Loucy (cell line): ENCODE measurements at regions not wholly inside any gene's neighbourhood (a gene's known extent, or its start where the extent isn't known, plus 50 kb on each side); places are given as distances from the start of the nearest gene placed in this dataset.

ENCODE experiments used
- H2AFZ ChIP-seq: fragments of 200-600 bp; sonication (generic); 2 replicates; pipeline ENCODE4 v1.6.0; 2016; ENCODE audit warnings: antibody characterized with exemption, mild to moderate bottlenecking, low read length, moderate library complexity
- H3F3A ChIP-seq: fragments of 200-600 bp; 2 replicates; pipeline ENCODE4 v1.6.0; 2016; ENCODE audit warnings: antibody characterized with exemption, low read depth, mild to moderate bottlenecking
- H3K27me3 ChIP-seq: fragments of 200-600 bp; sonication (generic); 2 replicates; pipeline ENCODE4 v1.6.1; 2014; ENCODE audit warnings: low read length, mild to moderate bottlenecking; ENCODE audit not compliant: insufficient read depth, poor library complexity, severe bottlenecking
- H3K36me3 ChIP-seq: fragments of 200-600 bp; sonication (generic); 2 replicates; pipeline ENCODE4 v1.6.1; 2016; ENCODE audit warnings: low read length; ENCODE audit not compliant: insufficient read depth
- H3K4me1 ChIP-seq: fragments of 200-600 bp; sonication (generic); 2 replicates; pipeline ENCODE4 v1.5.1; 2014; ENCODE audit warnings: low read length, mild to moderate bottlenecking; ENCODE audit not compliant: insufficient read depth, poor library complexity, severe bottlenecking
- H3K4me2 ChIP-seq: fragments of 200-600 bp; sonication (generic); 2 replicates; pipeline ENCODE4 v1.6.0; 2014; ENCODE audit warnings: antibody characterized with exemption, low read length, low read depth, mild to moderate bottlenecking; ENCODE audit not compliant: poor library complexity, severe bottlenecking
- H3K4me3 ChIP-seq: fragments of 200-600 bp; sonication (generic); 2 replicates; pipeline ENCODE4 v1.5.1; 2014; ENCODE audit warnings: low read length, mild to moderate bottlenecking, mixed read lengths; ENCODE audit not compliant: poor library complexity, severe bottlenecking
- H3K79me2 ChIP-seq: fragments of 200-600 bp; sonication (generic); 2 replicates; pipeline ENCODE4 v1.6.1; 2014; ENCODE audit warnings: low read length; ENCODE audit not compliant: insufficient read depth
- H3K9ac ChIP-seq: fragments of 200-600 bp; sonication (generic); 2 replicates; pipeline ENCODE4 v1.6.0; 2014; ENCODE audit warnings: mild to moderate bottlenecking, low read depth, low read length, moderate library complexity; ENCODE audit not compliant: poor library complexity, severe bottlenecking
- H3K9me2 ChIP-seq: fragments of 200-600 bp; sonication (generic); replicated peaks from 2 replicates; pipeline ENCODE4 v1.6.1; 2016; ENCODE audit warnings: low read depth, low read length, mixed read lengths
- H3K9me3 ChIP-seq: fragments of 200-600 bp; sonication (generic); 2 replicates; pipeline ENCODE4 v1.6.1; 2014; ENCODE audit warnings: mild to moderate bottlenecking, antibody characterized with exemption, low read length, low read depth; ENCODE audit not compliant: insufficient read depth
- H4K20me1 ChIP-seq: fragments of 200-600 bp; sonication (generic); 2 replicates; pipeline ENCODE4 v1.6.0; 2014; ENCODE audit warnings: antibody characterized with exemption, low read length, mild to moderate bottlenecking; ENCODE audit not compliant: insufficient read depth, poor library complexity, severe bottlenecking
- EZH2phosphoT487 ChIP-seq: fragments of 200-600 bp; IDR thresholded peaks from 2 replicates; pipeline ENCODE4 v1.6.1; 2018; ENCODE audit warnings: antibody characterized with exemption, mild to moderate bottlenecking, moderate library complexity, borderline replicate concordance
- TF ChIP-seq, protein P1 (sequence below): fragments of 200-600 bp; sonication (generic); conservative IDR thresholded peaks from 2 replicates; pipeline ENCODE4 v1.5.1; 2014; ENCODE audit warnings: mild to moderate bottlenecking, antibody characterized with exemption, low read length

DNA sequence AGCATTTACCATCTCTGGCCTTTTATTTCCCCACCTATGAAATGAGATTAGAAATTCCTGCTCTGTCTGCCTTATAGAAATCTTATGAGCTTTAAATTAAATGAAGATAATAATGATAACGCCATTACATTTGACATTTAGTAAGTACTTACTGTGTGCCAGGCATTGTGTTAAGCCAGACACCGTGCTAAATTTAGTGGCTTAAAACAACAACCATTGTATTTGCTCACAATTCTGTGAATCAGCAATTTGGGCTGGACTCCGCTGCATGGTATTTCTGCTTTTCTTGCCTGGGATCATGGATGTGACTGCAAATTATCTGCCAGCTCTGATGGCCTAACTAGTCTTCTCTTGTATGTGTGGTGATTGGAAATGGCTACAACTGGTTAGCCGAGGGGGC, 56.4 kb upstream of the CCDC6 start:
- no peaks in the 10 kb centered on the region for H3K79me2 ChIP-seq
- H3K9me2 ChIP-seq, result no peaks in the 10 kb centered on the region
- H4K20me1 ChIP-seq, result no peaks in the 10 kb centered on the region
- no peaks in the 10 kb centered on the region for H3F3A ChIP-seq
- no peaks in the 10 kb centered on the region for H3K36me3 ChIP-seq
- no peak overlapping the region for H2AFZ ChIP-seq
- no peaks in the 10 kb centered on the region for H3K9me3 ChIP-seq
- no peak overlapping the region for H3K4me2 ChIP-seq
- no peak for TF ChIP-seq EZH2phosphoT487
- TF ChIP-seq, protein P1, sequence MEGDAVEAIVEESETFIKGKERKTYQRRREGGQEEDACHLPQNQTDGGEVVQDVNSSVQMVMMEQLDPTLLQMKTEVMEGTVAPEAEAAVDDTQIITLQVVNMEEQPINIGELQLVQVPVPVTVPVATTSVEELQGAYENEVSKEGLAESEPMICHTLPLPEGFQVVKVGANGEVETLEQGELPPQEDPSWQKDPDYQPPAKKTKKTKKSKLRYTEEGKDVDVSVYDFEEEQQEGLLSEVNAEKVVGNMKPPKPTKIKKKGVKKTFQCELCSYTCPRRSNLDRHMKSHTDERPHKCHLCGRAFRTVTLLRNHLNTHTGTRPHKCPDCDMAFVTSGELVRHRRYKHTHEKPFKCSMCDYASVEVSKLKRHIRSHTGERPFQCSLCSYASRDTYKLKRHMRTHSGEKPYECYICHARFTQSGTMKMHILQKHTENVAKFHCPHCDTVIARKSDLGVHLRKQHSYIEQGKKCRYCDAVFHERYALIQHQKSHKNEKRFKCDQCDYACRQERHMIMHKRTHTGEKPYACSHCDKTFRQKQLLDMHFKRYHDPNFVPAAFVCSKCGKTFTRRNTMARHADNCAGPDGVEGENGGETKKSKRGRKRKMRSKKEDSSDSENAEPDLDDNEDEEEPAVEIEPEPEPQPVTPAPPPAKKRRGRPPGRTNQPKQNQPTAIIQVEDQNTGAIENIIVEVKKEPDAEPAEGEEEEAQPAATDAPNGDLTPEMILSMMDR, result no peak
- H3K4me1 ChIP-seq, result no peaks in the 10 kb centered on the region
- H3K27me3 ChIP-seq, result no peaks in the 10 kb centered on the region
- no peak overlapping the region for H3K9ac ChIP-seq
- no peak overlapping the region for H3K4me3 ChIP-seq

DNA sequence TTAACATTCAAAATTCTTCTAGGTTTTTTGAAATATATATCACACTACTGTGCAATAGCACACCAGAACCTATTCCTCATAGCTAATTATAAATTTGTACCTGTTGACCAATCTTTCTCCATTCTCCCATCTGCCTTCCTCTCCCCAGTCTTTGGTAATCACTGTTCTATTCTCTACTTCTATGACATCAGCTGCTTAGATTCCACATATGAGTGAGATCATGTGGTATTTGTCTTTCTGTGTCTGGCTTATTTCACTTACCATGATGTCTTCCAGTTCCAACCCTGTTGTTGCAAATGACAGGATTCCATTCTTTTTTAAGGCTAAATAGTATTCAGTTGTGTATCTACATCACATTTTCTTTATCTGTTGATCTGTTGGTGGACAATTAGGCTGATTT, 54.4 kb upstream of the CCDC6 start:
- H3K4me2 ChIP-seq, result no peak overlapping the region
- H3K36me3 ChIP-seq, result no peaks in the 10 kb centered on the region
- H3K79me2 ChIP-seq, result no peaks in the 10 kb centered on the region
- no peaks in the 10 kb centered on the region for H3K9me2 ChIP-seq
- H3K4me3 ChIP-seq, result no peak overlapping the region
- TF ChIP-seq, protein P1, result no peak
- TF ChIP-seq EZH2phosphoT487, result no peak
- no peaks in the 10 kb centered on the region for H3K27me3 ChIP-seq
- H3K9ac ChIP-seq, result no peak overlapping the region
- no peaks in the 10 kb centered on the region for H4K20me1 ChIP-seq
- H2AFZ ChIP-seq, result no peak overlapping the region
- H3K9me3 ChIP-seq, result no peaks in the 10 kb centered on the region
- no peaks in the 10 kb centered on the region for H3F3A ChIP-seq
- no peaks in the 10 kb centered on the region for H3K4me1 ChIP-seq

DNA sequence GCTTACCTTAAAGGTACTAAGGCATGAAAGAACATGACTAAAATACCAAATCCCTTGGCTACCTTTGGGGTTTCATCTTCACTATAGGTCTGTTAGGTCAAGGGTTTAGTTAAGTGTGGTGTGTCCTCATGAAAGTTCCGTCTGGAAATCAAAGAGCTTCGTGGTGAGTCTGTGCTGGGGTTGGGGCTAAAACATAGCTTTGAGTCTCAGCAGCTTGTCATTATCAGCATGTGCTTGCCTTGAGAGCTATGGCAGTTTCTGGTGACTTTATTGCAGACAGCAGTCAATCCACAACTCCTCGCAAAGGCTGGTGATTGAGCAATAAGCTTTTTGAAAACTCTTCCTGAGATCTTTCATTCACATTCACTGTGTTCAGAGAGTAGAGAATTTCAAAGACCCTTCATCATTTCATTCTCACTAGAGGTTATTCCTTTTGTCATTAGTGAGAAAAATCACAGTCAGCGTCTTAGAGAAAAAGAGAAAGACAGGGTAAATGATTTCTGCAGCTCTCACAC, 53.2 kb upstream of the CCDC6 start:
- H3K4me2 ChIP-seq, result no peak overlapping the region
- H3F3A ChIP-seq, result no peaks in the 10 kb centered on the region
- H3K36me3 ChIP-seq, result no peaks in the 10 kb centered on the region
- H2AFZ ChIP-seq, result no peak overlapping the region
- H3K9ac ChIP-seq, result no peak overlapping the region
- H3K27me3 ChIP-seq, result no peaks in the 10 kb centered on the region
- H3K9me2 ChIP-seq, result no peaks in the 10 kb centered on the region
- H3K4me3 ChIP-seq, result no peak overlapping the region
- no peaks in the 10 kb centered on the region for H3K4me1 ChIP-seq
- H4K20me1 ChIP-seq, result no peaks in the 10 kb centered on the region
- no peaks in the 10 kb centered on the region for H3K79me2 ChIP-seq
- no peaks in the 10 kb centered on the region for H3K9me3 ChIP-seq
- no peak for TF ChIP-seq EZH2phosphoT487
- TF ChIP-seq, protein P1, result no peak
